ENCODE measurements at regions not wholly inside any gene's neighbourhood (a gene's known extent, or its start where the extent isn't known, plus 50 kb on each side); places are given as distances from the start of the nearest gene placed in this dataset.
A peak's percentile ranks its signal among the peaks of the same experiment; 100 is the strongest.

DNA sequence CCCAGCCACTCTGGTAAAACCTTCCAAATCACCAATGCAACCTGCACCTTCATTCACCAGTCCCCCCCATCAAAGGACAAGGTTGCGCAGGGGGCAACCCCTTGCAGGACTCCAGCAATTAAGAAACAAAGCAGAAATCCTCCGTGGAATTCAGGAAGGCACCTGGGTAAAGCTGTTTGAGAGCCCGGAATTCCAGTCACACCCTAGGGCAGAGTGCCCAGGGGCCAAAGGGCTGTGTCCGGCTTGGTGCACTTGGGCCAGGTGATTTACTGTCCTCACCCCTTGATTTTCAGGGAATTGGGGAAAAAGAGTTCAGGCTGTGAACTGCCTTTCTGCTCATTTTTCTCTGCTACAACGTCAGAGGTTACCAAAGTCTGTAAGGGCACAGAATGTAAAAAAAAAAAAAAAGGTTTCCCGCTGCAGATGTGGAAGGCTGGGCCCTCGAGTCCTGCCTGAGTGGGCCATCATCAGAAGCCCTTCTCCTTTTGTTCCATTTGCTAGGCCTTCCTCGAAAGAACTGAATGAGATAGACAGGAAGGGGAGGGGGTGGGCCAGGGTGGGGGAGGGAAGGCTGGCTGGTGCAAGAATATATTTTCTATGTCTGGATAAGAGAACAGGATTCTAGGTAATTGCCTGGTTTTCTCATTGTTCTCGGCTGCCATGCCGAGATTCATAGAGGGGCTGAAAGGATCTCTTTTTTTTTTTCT is 266.5 kb upstream of the PSMD7 start:
- no peak for DNase-seq

DNA sequence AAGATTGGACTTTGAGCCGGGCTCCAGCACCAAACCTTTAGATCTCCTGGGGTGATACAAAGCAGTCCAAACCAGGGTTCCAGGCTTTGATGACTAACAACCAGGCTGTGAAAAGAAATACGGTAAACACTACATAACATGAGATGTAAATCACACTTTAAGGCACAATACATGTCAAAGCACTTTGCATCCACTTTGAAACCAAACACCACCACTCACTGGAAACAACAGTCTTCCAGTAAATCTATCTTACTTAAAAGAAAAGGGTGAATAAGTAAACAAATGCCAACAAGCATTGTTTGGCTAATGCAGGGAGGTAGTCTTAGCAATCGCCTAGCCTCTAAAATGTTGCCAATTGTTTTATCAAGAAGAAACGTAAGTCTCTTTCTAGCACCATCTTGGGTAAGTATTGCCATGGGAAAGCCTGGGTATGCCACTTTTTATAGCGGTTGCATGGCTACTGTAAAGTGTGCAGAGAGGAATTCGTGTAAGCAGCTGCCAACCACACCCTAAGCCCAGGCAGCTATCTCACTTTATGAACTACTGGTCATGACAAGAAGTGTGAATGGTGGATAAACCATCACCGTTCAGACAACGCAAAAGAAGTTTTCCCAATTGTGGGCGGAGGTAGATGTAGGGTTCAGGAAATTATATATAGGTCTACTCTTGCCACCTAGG is 267.4 kb upstream of the PSMD7 start:
- peak; percentile 74 for DNase-seq

DNA sequence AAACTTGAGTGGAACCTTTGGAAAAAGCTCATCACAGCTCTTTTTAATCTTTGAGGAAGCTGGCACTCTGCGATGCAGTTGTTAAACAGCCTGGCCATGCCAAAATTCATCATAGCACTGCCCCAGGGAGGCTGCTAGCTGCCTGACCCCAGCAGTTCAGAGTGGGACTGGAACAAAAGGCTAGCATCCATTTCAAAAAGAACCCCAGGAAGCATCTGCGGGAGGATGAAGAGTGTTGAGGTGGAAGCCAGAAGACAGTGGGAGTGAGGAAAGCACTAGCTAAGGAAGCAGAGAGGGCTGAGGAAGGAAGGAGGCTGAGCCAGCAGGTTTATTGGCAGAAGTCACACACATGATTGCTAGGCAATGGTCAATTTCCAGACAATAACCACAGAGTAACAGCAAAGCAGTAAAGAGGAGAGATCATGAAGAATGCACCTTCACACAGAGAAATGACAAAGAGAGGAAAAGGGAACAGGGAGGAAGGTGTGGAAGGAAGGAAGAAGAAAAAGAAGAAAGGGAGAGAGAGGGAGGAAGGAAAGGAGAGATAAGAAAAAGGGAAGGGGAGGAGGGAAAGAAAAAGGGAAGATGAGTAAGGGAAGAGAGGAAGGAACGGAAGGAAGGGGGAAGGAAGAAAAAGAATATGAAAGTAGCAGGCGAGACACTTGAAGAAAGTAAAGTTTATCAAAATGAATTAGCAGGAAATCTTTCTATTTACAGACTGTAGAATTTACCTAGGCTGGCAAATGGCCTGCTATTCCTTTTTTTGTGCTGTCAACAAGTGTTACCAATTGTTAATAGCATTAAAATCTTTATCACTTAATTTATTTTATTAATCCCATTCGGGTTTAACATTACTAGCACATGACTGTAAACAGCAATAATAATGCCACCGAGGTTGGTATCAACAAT is 270.0 kb upstream of the PSMD7 start:
- DNase-seq = no peak

DNA sequence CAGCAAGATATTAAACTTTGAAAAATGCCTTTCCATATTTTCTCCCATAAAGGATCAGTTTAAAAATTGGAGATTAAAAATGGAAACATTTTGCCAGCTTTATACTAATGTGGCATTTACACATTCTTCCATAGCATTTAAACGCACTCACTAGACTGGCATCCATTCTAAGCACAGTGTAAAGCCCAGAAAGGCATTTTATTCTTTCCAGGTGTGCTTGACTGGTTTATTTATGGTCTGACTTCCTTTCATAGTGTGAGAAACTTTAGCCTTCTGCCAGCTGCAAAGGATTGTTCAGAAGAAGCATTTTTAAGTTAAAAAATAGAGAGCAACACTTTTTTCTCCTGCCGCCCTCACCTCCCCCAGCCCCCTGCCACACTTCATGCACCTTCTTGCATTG is 271.7 kb upstream of the PSMD7 start:
- DNase-seq = no peak

DNA sequence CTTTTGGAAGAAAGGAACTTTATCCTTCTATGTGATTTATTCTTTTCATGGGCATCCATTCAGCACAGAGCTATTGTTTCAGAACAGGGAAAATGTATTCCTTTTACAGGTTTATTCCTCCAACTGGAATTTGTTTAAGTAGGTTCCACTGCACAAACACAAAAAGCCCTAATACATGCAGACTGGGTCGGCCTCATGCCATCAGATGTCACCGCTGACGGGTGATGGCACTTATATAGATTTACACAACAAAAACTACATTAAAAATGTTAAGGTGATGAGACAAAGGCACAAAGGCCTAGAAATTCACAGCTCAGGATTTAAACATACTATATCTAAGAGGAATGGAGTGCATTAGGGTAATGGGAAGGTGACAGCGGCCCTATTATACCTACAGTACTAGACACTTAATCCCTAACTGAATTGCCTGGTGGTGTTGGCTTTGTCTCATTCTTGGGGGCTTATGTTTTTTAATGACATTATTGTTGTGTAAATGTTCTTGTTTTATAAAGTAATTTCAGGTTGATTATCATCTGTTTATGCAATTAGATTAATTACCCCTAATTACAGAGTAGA is 276.4 kb upstream of the PSMD7 start:
- no peak for DNase-seq

DNA sequence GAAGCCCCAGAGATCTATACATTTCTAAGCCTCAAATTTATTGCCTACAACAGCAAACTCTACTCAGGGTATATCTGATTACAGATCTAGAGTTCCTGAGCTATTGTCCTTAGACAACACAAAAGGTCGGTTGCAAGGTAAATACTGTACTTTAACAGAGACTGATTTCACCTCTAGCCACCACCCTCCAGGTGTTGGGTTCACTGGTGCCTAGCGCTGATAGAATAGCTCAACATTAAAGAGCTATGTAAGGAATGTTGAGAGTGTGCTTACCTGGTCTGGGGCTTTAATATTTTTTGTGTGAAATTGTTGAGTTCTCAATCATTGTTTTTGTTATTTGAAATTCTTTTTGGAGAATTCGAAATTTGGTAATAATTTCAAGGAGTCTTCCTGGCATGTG is 277.0 kb upstream of the PSMD7 start:
- DNase-seq = no peak

DNA sequence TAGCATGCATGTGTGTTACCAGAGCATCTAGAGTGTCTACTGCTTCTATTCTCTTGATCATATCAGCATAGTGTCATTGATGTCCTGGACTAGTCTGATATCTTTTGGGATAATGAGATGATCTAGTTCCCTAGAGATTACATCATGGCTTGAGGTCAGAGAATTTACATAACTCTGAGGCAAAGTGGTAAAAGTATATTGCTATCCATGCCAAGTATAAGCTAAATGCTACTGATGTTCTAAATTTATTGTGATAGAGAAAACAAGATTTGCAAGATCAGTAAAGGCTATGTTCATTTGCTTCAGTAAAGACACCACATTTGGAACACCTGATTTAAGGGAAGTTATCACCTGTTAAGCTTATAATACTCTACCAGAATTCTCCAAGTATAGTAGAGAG is 280.7 kb upstream of the PSMD7 start:
- no peak for DNase-seq

DNA sequence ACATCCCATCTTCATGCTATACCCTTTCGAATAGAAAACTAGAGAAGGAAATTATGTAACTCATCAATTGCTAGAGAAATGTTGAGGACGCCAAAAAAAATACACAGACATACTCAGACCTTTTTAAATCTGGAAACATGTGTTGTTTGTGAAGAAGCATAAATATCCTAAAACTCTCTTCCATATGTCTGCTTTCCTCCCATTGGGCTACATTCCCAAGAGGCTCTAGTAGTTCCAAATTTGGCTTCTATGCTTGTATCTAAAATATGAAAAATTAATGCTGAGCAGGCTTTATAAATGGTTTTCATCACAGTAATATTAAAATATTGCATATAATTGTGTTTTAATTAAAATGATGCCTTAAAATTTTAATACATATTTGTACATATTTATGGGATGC is 297.9 kb upstream of the PSMD7 start:
- no peak for DNase-seq

DNA sequence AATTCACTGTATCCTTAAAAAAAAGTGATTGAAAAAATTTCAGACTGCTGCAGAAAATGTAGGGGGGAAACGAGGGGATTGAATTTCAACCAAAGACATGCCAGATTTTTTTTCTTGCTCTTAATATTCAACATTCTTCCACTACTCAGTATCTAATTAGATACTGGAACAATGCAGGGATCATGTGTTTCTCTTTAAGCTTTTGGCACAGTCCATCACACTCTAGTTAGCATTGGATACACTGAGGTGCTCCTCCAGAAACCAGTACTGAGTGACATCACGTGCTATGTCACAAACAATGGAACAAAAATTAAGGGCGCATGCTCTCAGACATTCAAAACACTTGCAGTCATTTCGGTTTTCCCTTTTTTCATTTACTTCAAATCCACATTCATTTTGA is 298.6 kb upstream of the PSMD7 start:
- DNase-seq = no peak

DNA sequence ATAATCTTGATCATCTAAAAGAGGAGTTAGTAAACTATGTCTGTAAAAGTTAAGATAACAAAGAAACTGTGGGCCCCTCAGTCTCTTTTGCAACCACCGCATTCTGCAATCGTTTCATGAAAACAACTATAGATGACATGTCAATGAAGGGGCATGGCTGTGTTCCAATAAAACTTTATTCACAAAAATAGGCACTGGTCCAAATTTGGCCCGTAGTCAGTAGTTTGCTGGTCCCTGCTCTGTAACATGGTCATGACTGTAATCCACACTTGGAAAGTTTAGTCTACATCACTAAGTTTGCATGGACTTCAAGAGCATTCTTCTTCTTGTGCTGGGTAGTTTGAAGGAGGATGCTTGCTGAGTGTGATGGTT is 299.3 kb upstream of the PSMD7 start:
- DNase-seq = no peak

DNA sequence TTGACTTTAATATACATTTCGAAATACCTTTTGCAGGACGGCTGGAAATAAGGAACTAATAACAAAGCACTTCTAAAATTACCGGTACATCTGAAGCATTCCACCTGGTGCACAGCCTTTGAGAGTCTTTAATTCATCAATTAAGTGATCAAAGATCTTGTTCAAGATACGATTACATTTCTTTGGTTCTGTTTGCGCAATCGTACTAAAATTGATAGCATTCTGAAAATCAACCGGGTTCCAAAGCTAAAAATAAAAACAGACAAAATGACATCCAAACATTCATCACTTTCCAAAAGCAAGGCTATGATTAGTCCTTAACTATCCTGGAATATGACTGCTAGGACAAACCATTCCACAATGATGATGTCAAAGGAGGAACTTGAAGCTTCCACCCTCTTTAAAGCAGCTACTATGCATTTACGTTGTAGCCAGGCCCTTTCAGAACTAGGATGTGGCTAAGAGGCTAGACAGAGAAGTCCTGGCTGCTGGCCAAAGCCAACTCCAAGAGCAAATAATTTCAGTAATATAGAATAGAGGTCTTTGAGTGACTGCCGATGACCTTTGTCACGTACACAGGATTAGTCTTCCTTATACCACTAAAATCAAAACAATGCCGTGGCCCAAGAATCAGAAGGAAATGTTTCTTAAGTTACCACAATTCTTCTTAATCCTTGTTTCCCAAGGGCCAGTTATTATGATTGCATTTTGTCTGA is 299.8 kb upstream of the PSMD7 start:
- DNase-seq = no peak

DNA sequence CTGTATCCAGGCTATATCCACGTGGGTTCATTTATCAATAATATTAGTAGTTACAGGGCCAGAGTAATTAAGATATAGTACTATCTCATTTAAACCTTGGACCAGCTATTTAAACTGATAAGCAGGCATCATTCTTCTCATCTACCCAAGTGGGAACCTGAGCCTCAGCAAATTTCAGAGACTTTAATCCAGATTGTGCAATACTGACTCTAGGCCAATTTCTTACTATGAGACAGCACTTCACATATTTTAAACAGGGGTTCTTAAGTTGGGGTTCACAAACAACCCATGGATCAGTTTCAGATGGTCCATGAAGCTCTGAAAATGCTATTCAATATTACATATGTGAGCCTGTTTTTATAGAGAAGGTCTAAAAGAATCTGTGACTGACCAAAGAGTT is 302.7 kb upstream of the PSMD7 start:
- DNase-seq = no peak

DNA sequence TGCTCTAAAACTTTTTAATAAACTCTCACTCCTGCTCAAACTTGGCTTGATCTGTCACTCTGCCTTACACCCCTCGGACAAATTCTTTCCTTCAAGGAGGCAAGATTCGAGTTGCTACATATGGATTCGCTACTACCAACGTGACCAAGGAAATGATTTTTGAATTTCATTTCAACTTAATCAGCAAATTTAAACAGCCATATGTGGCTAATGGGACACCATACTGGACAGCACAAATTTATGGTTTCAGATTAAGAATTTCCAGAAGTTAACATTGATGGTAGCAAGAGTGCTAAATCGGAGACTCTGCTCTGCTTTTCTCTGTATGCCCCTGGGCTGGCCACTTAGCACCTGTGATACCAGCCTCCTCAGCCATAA is 318.2 kb upstream of the PSMD7 start:
- DNase-seq = no peak

DNA sequence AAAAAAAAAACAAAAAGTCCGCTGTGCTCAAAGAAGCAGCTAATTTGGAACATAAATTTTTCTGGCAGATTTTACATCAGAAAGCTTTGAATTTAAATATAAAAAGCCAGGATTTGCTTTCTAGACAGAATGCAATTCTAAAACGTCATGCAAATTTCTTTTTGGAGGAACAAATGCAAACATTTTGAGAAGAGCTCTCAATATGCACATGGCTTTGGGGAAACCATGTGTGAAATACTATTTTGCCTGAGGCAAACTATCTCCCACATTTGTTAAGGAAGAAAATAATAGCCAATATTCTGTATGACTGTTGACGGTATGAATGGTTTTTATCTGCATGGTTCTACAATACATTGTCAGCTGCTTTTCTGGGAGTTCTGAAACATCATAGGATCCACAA is 320.0 kb upstream of the PSMD7 start:
- DNase-seq = no peak

DNA sequence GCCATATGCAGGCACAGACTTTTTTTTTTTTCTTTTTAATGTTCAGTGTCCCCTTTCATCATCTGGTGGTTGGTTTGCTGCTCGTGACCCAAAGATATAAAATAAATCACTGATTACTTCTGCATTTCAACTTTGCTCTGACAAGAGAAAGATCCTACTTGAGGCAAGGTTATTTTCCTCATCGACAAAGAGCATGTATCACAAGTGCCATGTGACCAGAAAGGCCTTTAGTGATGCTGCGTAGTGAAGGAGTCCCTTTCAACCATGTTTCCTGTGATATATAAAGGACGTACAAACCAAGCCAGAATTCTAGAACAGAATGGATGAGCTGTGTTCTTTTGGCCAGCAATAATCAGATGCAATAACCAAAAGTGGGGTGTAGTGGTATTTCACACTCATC is 323.4 kb upstream of the PSMD7 start:
- DNase-seq = no peak

DNA sequence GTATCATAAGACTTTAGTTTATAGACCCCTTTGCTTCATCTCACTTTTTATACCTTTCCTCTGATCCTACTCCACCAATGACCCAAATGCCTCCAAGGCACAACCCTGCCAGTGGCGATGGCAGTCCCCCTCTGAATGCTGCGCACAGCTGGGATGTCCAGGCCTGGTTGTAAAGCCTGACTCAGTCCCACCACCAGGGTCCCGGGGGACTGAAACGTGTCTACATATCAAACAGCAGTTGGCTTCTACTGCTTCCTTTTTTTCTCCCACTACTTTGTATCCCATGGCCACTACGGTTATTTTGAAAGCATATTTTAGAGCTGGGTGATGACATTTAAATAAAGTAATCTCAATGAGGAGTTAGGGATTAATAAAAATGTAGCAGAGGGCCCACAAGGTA is 329.8 kb upstream of the PSMD7 start:
- DNase-seq = no peak

DNA sequence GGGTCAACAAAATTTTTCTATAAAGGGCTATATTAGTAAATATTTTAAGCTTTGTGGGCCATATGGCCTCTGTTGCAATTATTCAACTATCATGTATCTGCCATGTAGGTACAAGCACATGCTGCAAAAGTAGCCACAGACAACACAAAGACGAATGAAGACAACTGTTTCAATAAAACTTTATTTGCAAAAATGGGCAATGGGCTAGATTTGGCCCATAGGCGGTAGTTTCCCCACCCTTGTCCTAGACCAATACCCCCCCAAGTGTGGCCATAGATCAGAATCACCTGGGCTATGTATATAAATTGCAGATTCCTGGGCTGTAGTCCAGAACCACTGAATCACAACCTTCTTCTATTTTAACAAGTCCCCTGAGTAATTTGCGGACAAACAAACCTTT is 331.0 kb upstream of the PSMD7 start:
- no peak for DNase-seq

DNA sequence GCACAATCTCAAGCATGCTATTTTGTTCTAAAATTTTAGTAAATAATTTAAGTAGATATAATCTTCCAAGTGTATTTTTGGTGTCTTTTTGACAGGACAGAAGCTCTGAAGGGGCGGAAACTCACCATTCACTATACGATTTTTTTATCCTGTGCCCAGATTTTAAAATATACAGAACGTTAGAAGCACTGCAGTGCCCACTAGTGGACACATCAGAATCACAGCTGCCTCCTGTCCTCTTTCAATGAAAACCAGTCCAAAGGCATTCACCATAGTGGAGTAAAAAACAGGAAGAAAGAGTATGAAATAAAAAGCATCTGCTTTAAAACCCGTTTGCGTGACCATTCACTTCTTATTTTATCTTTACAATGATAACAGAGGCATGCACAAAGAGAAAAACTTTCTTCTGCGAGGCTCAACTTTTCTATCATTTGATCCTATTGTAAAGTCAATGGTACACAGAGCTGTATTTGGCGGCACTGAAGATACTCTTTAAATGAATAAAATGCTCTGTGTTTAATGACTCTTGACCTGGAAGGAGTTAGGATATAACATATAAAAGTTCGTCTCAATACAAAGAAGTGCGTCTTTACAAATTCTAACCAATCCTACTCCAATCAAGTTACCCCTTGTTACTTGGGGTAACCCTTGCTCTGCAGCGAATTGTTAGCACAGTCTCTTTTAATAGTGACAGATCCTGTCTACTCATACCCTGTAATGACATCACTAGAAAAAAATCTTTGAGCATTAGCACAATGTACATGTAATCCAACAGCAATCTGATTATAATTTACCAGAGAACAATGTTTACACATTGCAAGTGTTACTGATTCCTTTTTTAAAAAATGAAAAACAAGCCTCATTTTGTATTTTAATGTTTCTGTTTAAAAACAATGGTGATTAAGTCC is 339.8 kb upstream of the PSMD7 start:
- peak; percentile 14 for DNase-seq

DNA sequence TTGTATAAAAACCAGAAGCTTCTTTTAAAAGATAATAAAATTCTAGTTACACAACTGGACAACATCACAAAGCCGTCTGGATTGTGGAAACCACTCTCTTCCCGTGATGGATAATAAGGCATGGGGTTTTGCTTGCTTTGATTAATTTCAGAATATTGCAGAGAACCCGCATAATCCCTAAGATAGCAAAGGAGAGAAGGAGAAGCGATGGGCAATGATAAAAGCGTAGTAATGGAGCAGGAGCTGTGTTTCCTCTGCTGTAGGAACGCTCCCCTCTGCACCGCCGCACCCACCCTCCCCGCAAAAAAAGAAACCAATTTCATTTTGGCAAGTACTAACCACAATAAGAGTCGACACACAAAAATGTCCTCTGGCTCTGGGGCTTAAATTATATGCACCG is 340.9 kb upstream of the PSMD7 start:
- DNase-seq = no peak

DNA sequence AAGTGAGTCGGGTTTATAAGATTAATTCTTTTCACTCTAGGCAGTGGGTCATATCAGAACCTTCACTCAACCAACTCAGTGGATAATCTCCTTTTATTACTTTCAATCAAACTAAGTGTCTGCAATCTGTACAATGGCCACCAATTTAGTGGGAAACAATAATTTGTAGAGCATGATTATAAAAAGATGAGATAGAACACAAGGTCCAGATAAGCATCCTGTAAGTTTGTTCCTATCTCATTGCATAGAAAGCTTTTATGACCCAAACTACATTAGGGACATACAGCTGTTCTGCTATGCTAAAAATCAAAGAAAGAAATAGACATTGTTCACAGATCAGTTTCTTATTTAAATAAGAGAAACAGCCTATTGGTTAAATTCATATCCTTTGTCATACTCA is 341.4 kb upstream of the PSMD7 start:
- no peak for DNase-seq

DNA sequence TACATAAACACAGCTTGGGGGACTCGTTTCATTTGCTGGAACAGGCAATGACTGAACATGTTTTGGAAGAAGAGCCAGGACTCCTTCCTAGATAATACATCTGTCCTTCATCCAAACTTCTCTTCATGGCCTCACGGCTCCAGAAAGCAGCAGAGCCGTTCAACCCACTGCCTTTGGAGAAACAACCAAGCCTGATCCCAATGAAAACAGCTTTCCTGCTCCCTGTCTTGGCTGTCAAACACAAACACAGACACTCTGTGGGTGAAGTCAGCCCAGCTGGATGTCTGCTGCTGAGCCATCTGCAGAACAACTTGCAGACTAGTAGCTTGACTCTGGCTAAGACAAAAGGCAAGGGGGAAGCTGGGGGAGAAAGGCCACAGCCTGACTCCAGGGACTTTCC is 345.1 kb upstream of the PSMD7 start:
- no peak for DNase-seq
